NCI-H345 (cell line): ENCODE measurements at regions not wholly inside any gene's neighbourhood (a gene's known extent, or its start where the extent isn't known, plus 50 kb on each side); places are given as distances from the start of the nearest gene placed in this dataset.

Experiments
- DNase-seq: peaks from one replicate; lab custom pipeline; 2025; lab: John Stamatoyannopoulos, UW

DNA sequence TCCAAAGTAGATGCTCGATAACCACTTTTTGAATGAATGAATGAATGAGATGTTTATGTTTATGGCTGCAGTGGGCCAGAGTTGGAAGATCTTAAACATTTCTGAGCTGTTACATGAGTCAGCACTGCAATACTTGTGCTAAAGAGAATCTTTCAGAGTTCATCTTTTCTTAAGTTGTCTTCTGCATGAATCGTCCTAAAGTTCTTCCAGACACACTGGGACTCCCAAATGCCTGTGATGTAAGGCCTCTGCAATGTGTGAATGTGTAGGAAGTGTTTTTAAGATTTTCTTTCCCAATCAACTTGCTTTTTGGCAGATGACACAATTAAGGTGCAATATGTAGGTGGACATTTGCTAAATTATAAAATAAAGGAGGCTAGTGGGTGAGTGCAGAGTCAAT, 50.3 kb upstream of the TRIM9 start:
- no peak for DNase-seq

DNA sequence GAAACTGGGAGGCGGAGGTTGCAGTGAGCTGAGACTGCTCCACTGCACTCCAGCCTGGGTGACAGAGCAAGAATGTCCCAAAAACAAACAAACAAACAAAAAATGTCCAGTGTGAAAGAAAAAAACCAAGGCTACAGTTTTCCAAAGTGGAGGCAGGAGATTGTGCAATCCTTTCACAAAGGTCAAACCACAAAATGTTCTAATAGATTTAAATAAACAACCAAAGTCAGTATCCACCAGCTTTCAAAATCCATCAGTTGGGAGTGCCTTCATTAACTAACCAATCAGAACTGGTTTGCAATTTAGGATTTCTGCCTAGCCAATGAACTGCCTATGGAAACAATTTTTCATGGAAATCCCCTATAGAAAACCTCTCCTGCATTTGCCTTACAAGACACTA, 52.3 kb upstream of the TRIM9 start:
- DNase-seq = no peak

DNA sequence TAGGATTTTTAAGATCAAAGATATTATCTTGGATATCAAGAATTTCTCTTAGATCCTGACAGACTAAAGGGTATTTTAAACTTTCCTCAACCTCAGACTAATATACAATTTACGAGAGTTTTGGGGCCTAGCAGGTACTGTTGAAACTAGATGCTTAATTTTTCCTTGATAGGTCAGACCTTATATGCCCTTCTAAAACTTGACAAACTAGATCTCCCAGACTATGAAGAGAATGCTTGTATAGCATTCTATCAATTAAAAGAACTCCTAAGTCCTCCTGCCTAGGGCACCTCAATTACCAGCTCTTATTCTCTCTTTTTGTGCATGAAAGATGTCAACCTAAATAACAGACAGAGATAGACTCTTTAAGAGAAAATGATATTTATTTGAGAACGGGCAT, 60.4 kb upstream of the TRIM9 start:
- DNase-seq = no peak

DNA sequence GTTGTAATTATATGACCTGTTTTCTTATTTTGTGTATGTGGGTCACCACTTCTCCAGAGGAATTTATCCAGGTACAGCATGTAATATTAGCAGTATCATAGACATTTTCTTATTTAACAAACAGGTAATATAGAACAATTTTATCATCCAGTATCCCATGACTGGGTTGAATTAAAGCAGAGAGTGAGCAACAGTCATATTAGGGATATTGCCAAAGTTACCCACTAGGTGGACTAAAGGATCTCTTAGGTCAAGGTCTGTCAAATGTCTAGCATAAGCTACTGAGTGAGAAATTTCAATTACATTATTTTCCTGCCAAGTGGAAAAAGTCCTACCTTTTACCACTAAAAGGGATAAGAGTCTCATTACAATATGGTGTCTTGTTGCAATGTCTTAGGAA, 62.1 kb upstream of the TRIM9 start:
- DNase-seq = peak; percentile 31

DNA sequence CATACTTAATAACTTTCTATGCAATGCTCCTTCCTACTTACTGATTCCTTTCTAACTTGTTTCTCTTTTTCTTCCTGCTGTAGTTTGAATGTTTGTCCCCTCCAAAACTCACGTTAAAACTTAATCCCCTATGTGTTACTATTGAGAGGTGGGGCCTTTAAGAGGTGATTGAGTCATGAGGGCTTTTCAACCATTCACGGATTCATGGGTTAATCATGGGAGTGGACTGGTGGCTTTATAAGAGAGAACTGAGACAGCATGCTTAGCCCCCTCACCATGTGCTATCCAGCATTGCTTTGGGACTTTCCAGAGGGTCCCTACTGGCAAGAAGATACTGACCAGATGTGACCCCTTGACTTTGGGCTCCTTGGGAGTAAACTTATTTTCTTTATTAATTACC, 66.0 kb upstream of the TRIM9 start:
- no peak for DNase-seq

DNA sequence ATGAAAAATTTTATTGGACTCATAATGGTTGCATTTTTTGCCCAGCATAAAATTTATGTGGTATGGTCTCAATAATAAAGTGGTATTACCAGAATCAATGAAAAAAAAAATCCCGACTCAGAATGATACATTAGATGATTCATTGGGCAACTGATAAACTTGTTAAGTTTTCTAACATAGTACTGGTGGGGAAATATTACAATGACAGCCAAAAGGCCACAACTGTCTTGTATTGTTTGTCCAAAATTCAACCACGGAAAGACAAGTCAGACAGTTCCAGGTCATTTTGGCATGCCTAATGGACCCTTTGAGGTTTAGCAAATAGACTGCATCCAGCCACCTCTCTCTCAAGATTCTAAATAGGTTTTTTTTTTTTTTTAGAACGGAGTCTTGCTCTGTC, 70.5 kb upstream of the TRIM9 start:
- DNase-seq = no peak

DNA sequence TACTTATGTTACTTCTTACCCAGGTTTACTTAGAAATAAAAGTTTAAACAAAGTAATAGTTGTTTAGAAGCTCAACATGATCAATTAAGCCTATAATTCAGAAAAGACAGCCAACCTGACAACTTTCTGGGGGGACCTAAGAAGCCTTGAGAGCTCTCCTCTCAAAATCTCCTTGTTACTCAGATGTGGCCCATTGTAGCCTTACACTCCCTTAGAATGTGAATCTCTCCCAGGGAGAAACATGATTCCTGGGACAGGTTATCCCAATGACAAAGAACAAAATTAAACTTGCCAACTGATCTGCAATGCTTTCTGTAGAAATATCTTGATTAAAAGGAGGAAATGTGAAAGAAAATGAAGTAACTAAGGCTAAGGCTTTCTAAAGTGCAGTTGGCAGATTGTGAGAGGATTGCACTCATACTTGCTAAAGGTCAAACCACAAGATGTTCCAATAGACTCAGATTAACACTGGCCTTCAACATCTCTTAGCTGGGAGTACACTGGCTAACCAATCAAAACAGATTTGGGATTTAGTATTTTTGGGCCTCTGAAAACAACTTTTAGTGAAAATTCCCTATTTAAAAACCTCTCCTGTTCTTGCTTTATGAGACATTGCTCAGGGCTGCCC, 72.3 kb upstream of the TMX1 start:
- no peak for DNase-seq

DNA sequence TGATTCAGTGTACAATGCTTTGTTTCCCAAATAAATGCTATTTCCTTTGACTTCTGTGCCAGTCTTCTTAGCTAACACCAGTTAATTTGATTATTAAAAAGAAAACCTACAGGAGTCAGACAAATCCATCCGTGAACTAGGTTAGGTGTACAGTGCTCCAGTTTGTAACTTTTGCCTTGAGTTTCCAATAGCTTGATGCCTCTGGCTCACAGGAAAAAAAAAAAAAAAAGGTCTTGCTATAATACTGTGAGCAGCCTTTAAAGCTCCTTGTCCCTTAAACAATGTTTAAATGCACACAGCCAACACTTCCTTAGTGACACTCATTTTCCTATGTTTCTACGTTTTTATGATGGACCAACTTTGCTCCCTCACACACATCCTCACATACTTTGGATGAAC, 71.8 kb upstream of the TMX1 start:
- DNase-seq = no peak

DNA sequence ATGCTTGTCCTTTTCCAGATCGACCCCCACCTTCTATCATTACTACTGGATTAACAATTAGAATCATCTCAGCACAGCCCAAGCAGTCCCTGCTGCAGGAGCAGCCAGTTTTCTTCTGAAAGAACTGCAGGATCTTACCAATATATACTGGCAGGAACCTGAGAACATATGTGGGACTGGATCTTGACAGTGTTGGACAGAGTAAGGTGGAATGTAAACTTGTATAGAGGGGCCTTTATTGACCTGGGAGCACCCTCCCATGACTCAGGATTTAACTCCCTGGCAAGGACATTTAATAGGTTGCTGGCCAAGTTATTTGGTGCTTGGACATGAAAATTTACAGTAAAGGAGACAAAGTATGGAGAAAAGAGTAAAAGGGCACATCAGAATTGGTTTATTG, 66.2 kb upstream of the TMX1 start:
- no peak for DNase-seq

DNA sequence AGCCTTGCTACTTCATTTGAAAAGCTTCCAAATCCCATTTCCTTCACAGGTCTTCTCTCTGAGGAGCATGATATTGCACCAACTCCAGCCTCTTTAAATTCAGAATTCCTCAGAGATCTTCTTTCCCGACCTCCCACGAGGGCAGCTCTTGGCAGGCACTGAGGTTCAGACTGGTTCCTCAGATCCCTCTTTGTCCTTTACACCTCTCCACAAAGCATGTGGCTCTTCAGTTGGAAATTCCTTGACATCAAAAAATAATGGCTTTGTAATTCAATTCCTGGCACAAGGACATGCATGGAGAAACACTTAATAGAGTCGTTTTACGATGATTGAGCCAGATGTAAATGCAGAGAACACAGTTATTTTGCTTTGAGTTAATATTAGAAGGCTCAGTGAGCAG, 63.2 kb upstream of the TMX1 start:
- DNase-seq = no peak

DNA sequence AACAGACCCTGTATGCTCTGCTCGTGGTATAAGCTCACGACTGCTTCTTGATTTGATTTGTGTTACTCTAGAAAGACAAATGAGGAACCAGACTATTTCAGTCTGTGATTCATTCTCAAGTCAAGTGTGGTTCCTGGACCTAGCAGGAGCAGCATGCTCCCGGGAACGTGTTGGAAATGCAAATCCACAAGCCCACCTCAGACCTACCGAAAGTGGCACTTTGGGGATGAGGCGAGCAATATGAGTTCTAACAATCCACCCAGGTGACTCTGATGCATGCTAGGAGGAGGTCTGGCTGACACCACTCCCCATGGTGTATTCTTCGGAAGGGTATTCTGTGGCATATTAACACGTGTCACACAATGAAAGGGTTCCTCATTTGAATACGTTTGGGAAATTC, 59.5 kb upstream of the TMX1 start:
- no peak for DNase-seq

DNA sequence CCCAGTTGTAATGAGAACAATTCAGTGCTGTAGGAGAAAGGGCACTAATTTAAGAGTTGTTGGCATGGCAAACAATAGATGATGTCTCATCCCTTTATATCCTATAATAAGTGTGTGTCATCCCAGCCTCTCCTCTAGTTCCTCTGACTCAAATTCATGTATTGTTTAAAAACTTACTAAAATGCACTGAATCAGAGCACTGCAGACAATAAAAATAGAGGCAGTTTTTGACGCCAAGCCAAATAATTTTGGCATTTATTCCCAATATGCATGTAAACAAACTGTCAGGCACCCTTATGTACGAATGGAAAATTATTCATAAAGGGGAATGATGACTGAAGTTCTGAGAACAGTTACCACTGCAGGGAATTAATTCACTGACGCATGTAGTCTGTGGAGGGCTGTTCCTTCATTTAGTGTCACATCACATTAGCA, 57.9 kb upstream of the TMX1 start:
- DNase-seq = no peak

DNA sequence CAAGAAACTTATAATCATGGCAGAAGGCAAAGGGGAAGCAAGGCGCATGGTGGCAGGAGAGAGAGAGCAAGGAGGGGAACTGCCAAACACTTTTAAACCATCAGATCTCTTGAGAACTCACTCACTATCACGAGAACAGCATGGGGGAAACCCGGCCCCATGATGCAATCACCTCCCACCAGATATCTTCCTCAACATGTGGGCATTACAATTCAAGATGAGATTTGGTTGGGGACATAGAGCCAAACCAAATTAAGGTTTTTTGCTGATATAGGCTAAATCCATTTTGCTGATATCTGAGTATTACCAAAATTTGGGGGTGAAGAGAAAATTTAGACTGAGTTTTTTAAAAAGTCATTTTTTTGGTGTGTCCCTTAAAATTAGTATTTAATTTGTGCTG, 54.9 kb upstream of the TMX1 start:
- no peak for DNase-seq

DNA sequence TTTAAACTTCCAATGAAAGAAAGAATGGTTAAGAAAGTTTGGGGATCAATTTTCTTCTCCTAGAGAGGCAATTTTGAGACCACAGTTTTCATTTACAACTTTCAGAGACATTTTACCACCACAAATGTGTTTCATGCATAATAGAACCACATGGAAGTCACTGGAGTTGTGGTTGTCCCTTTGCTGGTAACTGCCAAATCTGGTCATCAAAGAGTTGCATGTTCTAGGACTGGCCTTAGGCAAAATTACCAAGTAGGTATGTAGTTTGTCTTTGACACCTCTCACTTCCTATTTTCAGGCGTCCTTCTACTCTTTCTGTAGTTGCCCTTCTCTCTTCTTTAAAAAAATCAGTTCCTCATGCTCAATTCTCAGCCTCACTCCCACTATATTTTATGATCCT, 54.3 kb upstream of the TMX1 start:
- DNase-seq = no peak

DNA sequence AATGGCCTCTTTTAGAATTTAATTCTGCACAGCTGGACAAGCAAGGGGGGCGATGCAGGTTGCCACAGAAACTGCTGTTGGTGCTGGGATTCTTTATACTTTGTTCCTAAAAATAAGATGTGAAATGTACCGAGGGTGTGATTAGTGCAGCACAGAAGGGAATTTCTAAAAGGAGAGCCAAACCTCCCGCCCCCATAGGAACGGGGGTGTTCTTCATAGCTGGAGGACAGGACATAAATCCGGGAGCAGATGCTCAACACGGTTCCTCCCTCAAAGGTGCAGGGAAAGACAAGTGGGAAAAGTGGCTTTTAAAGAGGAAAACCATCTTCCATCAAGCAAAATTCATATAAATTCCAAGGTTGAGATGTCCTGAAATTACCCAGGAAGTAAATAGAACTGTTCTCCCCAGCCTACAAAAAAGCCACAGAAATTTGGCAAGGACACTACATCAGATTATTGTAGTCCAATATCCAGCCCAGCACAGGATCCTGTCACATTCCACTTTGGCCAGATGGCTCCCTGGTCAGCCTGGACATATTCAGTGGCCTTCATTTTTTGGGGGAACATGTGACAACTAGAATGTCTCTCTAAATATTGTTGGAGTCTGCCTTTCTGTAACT, 51.4 kb upstream of the TMX1 start:
- no peak for DNase-seq

DNA sequence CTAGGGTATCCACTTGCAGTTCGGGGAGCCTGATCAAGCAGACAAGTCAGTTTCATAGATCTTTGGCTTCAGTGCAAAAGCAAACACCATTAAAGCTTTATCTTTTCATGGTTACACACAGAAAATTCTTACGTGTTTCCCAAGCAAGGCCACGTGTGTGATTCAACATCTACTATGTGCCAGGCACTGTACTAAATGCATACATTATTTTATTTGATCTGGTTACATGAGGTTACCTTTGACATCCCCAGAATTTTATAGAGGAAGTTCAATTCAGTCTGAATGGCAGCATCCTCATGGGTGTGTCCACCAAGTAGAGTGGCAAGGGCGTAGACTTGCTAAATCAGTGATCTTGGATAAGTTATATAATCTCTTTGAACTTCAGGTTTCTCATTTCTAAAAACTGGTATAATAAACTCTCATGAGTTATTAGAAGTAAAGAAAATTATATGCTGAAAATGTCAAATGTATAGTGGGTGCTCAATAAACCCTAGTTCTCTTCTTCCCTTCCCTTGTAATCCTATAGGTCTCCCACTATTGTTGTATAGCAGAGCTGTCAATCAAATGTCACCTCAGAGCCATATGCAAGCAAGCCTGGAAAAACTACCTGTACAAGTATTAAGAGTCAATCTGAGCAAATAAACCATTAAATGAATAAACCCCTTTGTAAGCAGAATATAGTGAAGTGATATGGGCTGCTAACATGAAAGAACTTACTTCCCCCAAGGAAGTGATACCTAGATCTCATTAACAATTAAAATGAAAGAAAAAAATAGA, 50.3 kb upstream of the TMX1 start:
- DNase-seq = no peak
